Fibroblast of pulmonary artery (primary cell): ENCODE measurements at regions not wholly inside any gene's neighbourhood (a gene's known extent, or its start where the extent isn't known, plus 50 kb on each side); places are given as distances from the start of the nearest gene placed in this dataset.
"Not testable (repeated sequence)": the region's sequence is repeated elsewhere in the genome, so short reads cannot be mapped to it uniquely, and the experiment has no call there.

Experiments
- DNase-seq: peaks from one replicate; pipeline ENCODE4 v3.0.0-alpha.2; 2010; ENCODE audit warnings: low read depth
- H3K4me3 ChIP-seq: replicated peaks from 2 replicates; pipeline ENCODE4 v1.5.1; 2011; ENCODE audit warnings: low read depth, mild to moderate bottlenecking, control low read depth, low read length, moderate library complexity
- TF ChIP-seq, protein P1 (sequence below): IDR thresholded peaks from 2 replicates; pipeline ENCODE4 v1.5.1; 2011; ENCODE audit warnings: mild to moderate bottlenecking, control low read depth, low read length, inconsistent platforms; ENCODE audit errors: missing control alignments

DNA sequence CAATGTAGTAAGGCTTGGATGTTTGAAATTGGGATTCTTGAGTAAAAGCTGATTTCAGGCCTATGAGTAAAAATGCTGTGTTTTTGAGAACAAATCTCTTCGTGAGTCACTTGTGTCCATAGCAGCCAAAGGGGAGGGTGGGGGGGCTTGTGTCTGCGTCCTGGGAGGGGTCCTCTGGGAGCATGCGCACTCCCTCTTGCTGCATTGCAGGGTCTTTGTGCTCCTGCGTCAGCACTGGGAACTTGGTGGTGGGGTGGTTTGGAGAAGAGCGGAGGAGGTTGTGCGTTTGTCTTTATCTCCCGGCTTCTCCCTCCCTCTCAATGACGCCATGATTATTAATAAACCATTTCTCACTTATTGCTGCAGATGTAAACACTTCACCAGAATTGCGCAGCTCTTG, 75.9 kb upstream of the NDN start:
- no peak for DNase-seq
- H3K4me3 ChIP-seq, result no peak overlapping the region
- TF ChIP-seq, protein P1, sequence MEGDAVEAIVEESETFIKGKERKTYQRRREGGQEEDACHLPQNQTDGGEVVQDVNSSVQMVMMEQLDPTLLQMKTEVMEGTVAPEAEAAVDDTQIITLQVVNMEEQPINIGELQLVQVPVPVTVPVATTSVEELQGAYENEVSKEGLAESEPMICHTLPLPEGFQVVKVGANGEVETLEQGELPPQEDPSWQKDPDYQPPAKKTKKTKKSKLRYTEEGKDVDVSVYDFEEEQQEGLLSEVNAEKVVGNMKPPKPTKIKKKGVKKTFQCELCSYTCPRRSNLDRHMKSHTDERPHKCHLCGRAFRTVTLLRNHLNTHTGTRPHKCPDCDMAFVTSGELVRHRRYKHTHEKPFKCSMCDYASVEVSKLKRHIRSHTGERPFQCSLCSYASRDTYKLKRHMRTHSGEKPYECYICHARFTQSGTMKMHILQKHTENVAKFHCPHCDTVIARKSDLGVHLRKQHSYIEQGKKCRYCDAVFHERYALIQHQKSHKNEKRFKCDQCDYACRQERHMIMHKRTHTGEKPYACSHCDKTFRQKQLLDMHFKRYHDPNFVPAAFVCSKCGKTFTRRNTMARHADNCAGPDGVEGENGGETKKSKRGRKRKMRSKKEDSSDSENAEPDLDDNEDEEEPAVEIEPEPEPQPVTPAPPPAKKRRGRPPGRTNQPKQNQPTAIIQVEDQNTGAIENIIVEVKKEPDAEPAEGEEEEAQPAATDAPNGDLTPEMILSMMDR, result no peak

- no peak overlapping the region for H3K4me3 ChIP-seq
- TF ChIP-seq, protein P1, result no peak
- no peak for DNase-seq
Observed at GRCh38 chr15:23764306-23764705, 77.2 kb upstream of the NDN start.

GRCh38 chr15:23764716-23765115, 77.6 kb upstream of the NDN start:
- TF ChIP-seq, protein P1, result no peak
- no peak overlapping the region for H3K4me3 ChIP-seq
- no peak for DNase-seq

DNA sequence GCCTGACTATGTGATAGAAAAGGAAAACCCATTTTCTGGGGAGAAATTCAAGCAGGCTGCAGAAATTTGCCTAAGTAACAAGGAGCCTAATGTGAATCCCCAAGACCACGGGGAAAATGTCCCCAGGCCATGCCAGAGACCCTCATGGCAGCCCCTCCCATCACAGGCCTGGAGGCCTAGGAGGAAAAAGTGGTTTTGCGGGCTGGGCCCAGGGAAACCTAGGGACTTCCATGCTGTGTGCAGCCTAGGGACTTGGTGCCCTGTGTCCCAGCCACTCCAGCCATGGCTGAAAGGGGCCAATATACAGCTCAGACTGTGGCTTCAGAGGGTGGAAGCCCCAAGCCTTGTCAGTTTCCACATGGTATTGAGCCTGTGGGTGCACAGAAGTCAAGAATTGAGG, 79.7 kb upstream of the NDN start:
- DNase-seq, H3K4me3 ChIP-seq: not testable (repeated sequence)

- no peak for DNase-seq
- TF ChIP-seq, protein P1, result no peak
- no peak overlapping the region for H3K4me3 ChIP-seq
Observed at GRCh38 chr15:23773093-23773492, 86.0 kb upstream of the NDN start.

GRCh38 chr15:23787346-23788105, 100.4 kb upstream of the NDN start:
- H3K4me3 ChIP-seq, result no peak overlapping the region
- DNase-seq, result no peak
- TF ChIP-seq, protein P1, result no peak

GRCh38 chr15:23793191-23793680, 106.1 kb upstream of the NDN start:
- no peak for DNase-seq
- no peak overlapping the region for H3K4me3 ChIP-seq
- TF ChIP-seq, protein P1, result no peak
